EH (cell line): ENCODE measurements at regions not wholly inside any gene's neighbourhood (a gene's known extent, or its start where the extent isn't known, plus 50 kb on each side); places are given as distances from the start of the nearest gene placed in this dataset.
A peak's percentile ranks its signal among the peaks of the same experiment; 100 is the strongest.
"Not testable (repeated sequence)": the region's sequence is repeated elsewhere in the genome, so short reads cannot be mapped to it uniquely, and the experiment has no call there.

Source experiments
- DNase-seq: peaks from one replicate; pipeline ENCODE4 v3.0.0-alpha.2; 2015; ENCODE audit warnings: low read depth

- peak; percentile 63 for DNase-seq
Observed at GRCh38 chr2:224650815-224651439, 65.2 kb downstream of the CCDC195 start.

GRCh38 chr2:224647684-224648083 is 62.5 kb upstream of the CUL3 start:
- not testable (repeated sequence) for DNase-seq

- DNase-seq = peak; percentile 16
Observed at GRCh38 chr2:224646242-224646846, 61.2 kb upstream of the CUL3 start.

GRCh38 chr2:224645722-224646121 is 60.6 kb upstream of the CUL3 start:
- DNase-seq = no peak

- no peak for DNase-seq
Observed at GRCh38 chr2:224640679-224641078, 55.5 kb upstream of the CUL3 start.

GRCh38 chr2:224638301-224638823 is 53.2 kb upstream of the CUL3 start:
- DNase-seq = no peak
